ENCODE measurements at regions not wholly inside any gene's neighbourhood (a gene's known extent, or its start where the extent isn't known, plus 50 kb on each side); places are given as distances from the start of the nearest gene placed in this dataset.

- TF ChIP-seq POLR2A (IDR thresholded peaks at IDR 0.05) (no peak), CTCF (IDR thresholded peaks at IDR 0.05) (no peak)
Observed at GRCh38 chr14:104431351-104431928, 148.1 kb upstream of the C14orf180 start.

All from adrenal gland (tissue), 5 donors.